ENCODE measurements at regions not wholly inside any gene's neighbourhood (a gene's known extent, or its start where the extent isn't known, plus 50 kb on each side); places are given as distances from the start of the nearest gene placed in this dataset.

- ATAC-seq: no peak
- TF ChIP-seq ISL1 (CRISPR knock-in tag; IDR thresholded peaks at IDR 0.05): no peak
- no peak for TF ChIP-seq ZNF8 (CRISPR knock-in tag; IDR thresholded peaks at IDR 0.05)
- TF ChIP-seq ZC3H10 (CRISPR knock-in tag; IDR thresholded peaks at IDR 0.05): no peak
- TF ChIP-seq CREB5 (CRISPR knock-in tag; IDR thresholded peaks at IDR 0.05; ENCODE audit: low read depth): no peak
- no peak for TF ChIP-seq POU6F1 (CRISPR knock-in tag; IDR thresholded peaks at IDR 0.05; ENCODE audit: borderline replicate concordance, low read depth)
- TF ChIP-seq BACH2 (CRISPR knock-in tag; IDR thresholded peaks at IDR 0.05; ENCODE audit: borderline replicate concordance): no peak
- no peak for TF ChIP-seq ZFP30 (CRISPR knock-in tag; IDR thresholded peaks at IDR 0.05)
- no peak for TF ChIP-seq PATZ1 (CRISPR knock-in tag; IDR thresholded peaks at IDR 0.05; ENCODE audit: borderline replicate concordance)
These were observed 388.2 kb downstream of the FUT8 start for GRCh38 chr14:65800694-65801093.

- no peak for TF ChIP-seq CSRNP3 (CRISPR knock-in tag; IDR thresholded peaks at IDR 0.05)
- no peak for TF ChIP-seq ZFP30 (CRISPR knock-in tag; IDR thresholded peaks at IDR 0.05)
- no peak for TF ChIP-seq ZFP3 (CRISPR knock-in tag; IDR thresholded peaks at IDR 0.05)
- no peak for TF ChIP-seq CSDC2 (CRISPR knock-in tag; IDR thresholded peaks at IDR 0.05)
- TF ChIP-seq TSHZ2 (CRISPR knock-in tag; IDR thresholded peaks at IDR 0.05): no peak
- TF ChIP-seq ZNF8 (CRISPR knock-in tag; IDR thresholded peaks at IDR 0.05): no peak
- no peak for TF ChIP-seq SNAI2 (CRISPR knock-in tag; IDR thresholded peaks at IDR 0.05)
- TF ChIP-seq ZNF70 (CRISPR knock-in tag; IDR thresholded peaks at IDR 0.05): no peak
- no peak for TF ChIP-seq ZNF565 (CRISPR knock-in tag; conservative IDR thresholded peaks at IDR 0.05; ENCODE audit: low read depth)
- no peak for TF ChIP-seq ESRRG (CRISPR knock-in tag; IDR thresholded peaks at IDR 0.05)
- no peak for TF ChIP-seq ZC3H10 (CRISPR knock-in tag; IDR thresholded peaks at IDR 0.05)
- TF ChIP-seq OSR1 (CRISPR knock-in tag; IDR thresholded peaks at IDR 0.05): no peak
- no peak for TF ChIP-seq TCF4 (CRISPR knock-in tag; IDR thresholded peaks at IDR 0.05; ENCODE audit: borderline replicate concordance)
- no peak for TF ChIP-seq TOX (CRISPR knock-in tag; IDR thresholded peaks at IDR 0.05; ENCODE audit: borderline replicate concordance)
- TF ChIP-seq POU6F1 (CRISPR knock-in tag; IDR thresholded peaks at IDR 0.05; ENCODE audit: borderline replicate concordance, low read depth): no peak
These were observed 389.7 kb downstream of the FUT8 start for GRCh38 chr14:65802196-65802595.

GRCh38 chr14:65803885-65804284, 391.4 kb downstream of the FUT8 start:
- ATAC-seq: no peak
- no peak for TF ChIP-seq BACH2 (CRISPR knock-in tag; IDR thresholded peaks at IDR 0.05; ENCODE audit: borderline replicate concordance)
- TF ChIP-seq ZNF565 (CRISPR knock-in tag; conservative IDR thresholded peaks at IDR 0.05; ENCODE audit: low read depth): no peak
- TF ChIP-seq CSRNP3 (CRISPR knock-in tag; IDR thresholded peaks at IDR 0.05): no peak
- TF ChIP-seq GLIS3 (CRISPR knock-in tag; IDR thresholded peaks at IDR 0.05): no peak
- no peak for TF ChIP-seq ZC3H10 (CRISPR knock-in tag; IDR thresholded peaks at IDR 0.05)
- TF ChIP-seq ARNTL (CRISPR knock-in tag; IDR thresholded peaks at IDR 0.05; ENCODE audit: borderline replicate concordance, low read depth): no peak
- TF ChIP-seq OSR1 (CRISPR knock-in tag; IDR thresholded peaks at IDR 0.05): no peak
- no peak for TF ChIP-seq ZFP3 (CRISPR knock-in tag; IDR thresholded peaks at IDR 0.05)
- no peak for TF ChIP-seq PPARA (CRISPR knock-in tag; IDR thresholded peaks at IDR 0.05; ENCODE audit: borderline replicate concordance)
- no peak for TF ChIP-seq ESRRG (CRISPR knock-in tag; IDR thresholded peaks at IDR 0.05)
- TF ChIP-seq ZFP30 (CRISPR knock-in tag; IDR thresholded peaks at IDR 0.05): no peak
- TF ChIP-seq PATZ1 (CRISPR knock-in tag; IDR thresholded peaks at IDR 0.05; ENCODE audit: borderline replicate concordance): no peak
- TF ChIP-seq ZNF70 (CRISPR knock-in tag; IDR thresholded peaks at IDR 0.05): no peak
- no peak for TF ChIP-seq TCF4 (CRISPR knock-in tag; IDR thresholded peaks at IDR 0.05; ENCODE audit: borderline replicate concordance)
- TF ChIP-seq SNAI2 (CRISPR knock-in tag; IDR thresholded peaks at IDR 0.05): no peak
- no peak for TF ChIP-seq CSDC2 (CRISPR knock-in tag; IDR thresholded peaks at IDR 0.05)

More at GRCh38 chr14:65802196-65802595, 389.7 kb downstream of the FUT8 start:
- no peak for ATAC-seq

All from SK-N-SH treated with all-trans-retinoic acid at 6 μM for 48 hours (cell line).